HG03342 (cell line): ENCODE measurements at regions not wholly inside any gene's neighbourhood (a gene's known extent, or its start where the extent isn't known, plus 50 kb on each side); places are given as distances from the start of the nearest gene placed in this dataset.

Experiments used
- ATAC-seq: cut with Tn5 transposase; IDR thresholded peaks from one replicate; pipeline ENCODE4 v1.9.1; 2021; ENCODE audit warnings: mild to moderate bottlenecking, moderate library complexity; ENCODE audit not compliant: unreplicated experiment

- no peak for ATAC-seq
These were observed 350.1 kb downstream of the CBLN2 start for GRCh38 chr18:72194072-72194471.

- no peak for ATAC-seq
These were observed 356.2 kb downstream of the CBLN2 start for GRCh38 chr18:72187956-72188355.

GRCh38 chr18:72181241-72181764 is 362.8 kb downstream of the CBLN2 start:
- ATAC-seq: peak; percentile 89

- no peak for ATAC-seq
These were observed 363.5 kb downstream of the CBLN2 start for GRCh38 chr18:72180689-72181088.

DNA sequence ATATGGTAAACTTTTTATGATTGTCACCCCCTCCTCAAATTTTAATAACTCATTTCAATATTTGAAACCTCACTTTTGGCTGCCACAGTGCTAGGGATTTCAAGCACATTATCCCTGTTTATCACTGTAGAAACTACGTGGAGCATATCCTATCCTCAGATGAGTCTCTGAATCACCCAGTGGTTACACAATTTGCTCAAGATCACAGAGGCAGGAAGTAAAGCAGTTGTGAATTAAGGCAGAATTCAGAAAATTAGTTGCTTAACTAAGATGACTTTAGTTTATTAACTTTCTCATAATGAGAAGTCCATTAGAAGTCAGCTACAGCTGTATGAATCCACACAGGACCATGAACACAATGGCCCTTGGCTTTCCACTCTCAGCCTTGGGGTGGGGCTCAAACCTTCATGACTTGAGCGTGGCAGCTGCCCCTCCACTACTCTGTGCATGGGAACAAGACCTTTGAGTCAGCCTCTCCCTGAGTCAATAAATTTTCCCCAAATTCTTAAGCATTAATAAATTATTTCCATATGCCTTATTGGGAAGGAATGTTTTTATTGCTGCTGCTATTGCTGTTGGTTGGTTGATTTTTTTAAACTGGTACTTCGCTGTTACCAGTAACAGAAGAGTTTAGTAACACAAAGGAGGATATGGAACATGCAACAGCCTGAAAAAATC is 369.0 kb downstream of the CBLN2 start:
- ATAC-seq: no peak

DNA sequence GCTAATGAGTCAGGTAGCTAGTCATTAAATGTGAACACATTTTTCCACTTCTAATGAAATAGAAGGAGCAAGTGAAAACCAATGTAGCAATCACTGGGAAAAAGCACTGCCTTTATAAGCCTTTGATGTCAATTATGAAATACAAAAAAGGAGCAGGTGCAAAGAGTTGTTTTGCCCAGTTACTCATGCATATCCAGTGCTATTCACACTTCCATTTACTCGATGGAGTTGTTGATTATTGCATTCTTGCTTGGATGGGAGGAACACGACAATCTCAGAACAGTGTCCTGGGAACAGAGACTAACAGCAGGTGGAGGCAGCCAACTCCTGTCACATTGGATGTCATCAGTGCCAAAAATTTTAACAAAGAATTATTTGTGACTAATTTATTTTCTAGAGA is 372.5 kb downstream of the CBLN2 start:
- ATAC-seq: no peak

DNA sequence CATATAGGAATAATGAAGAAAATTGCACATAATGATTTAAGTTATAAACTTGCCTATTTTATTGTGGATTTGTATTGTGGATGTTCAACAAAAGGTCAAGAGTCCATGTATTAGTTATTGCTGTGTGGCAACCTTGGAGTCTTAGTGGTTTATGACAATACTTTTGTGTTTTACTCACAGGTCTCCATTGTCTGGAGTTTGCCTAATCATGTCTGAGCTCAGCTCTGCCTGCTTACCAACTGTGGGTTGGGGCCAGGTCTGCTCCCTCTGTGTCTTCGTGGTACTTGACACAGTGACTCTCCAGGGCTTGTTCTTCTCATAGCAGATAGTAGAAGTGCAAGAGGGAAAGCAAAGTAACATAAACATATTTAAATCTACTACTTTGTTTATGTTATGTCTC is 382.5 kb downstream of the CBLN2 start:
- ATAC-seq: no peak

DNA sequence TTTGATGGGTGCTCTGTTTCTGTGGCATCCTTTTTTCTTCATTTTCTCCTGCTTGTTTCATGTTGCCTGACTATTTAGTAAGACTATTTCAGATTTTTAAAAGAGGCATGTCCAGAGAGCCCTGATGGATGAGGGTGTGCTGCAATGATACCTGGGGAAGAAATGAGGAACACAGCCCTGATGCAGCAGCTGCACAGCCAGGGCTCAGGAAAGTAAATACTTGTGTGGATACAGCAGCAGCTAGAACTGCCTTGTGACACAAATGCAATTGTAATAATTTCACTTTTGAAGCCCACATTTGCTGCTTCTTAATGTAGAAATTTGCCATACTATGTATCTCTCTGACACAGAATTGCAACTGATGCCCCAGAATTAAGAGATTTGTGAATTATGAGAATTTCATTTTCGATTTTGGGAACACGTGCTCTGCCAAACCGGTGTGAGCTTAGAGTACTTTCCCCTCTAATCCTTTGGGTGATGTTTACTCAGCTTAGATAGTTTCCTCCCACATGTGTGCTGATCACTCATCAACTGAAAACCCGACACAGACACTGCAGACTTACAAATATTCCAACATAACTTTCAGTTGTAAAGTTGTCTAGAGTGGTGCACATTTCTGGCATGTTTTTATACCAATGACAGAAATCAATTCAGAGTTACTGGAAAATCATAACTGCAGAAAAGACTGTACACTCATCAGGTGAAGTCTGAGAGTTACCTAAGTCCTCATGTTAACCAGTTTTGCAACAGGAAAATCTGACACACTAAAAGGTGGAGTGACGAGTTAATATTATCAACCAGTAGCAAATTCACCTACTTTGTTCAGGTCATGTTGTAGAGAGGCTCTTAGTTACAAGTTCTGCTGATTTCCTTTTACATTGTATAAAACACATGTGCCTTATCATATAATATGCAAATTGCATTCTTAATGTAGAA is 383.4 kb downstream of the CBLN2 start:
- peak; percentile 76 for ATAC-seq

- no peak for ATAC-seq
These were observed 388.8 kb downstream of the CBLN2 start for GRCh38 chr18:72155327-72155726.

- no peak for ATAC-seq
These were observed 389.2 kb downstream of the CBLN2 start for GRCh38 chr18:72154926-72155325.

DNA sequence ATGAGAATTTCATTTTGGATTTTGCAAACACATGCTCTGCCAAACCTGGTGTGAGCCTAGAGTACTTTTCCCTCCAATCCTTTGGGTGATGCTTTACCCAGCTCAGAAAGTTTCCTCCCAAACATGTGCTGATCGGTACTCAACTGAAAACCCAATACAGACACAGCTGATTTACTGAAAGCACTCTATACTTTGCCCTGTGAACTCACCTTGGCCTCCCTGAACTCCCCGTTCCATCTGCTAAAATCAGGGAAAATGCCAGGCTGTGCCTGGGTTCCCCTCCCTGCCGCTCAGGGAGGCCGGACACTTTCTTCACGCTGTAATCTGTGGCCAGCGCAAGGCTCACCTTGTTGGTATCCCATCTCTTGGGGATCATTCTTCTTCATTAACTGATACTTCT is 391.2 kb downstream of the CBLN2 start:
- ATAC-seq: no peak

DNA sequence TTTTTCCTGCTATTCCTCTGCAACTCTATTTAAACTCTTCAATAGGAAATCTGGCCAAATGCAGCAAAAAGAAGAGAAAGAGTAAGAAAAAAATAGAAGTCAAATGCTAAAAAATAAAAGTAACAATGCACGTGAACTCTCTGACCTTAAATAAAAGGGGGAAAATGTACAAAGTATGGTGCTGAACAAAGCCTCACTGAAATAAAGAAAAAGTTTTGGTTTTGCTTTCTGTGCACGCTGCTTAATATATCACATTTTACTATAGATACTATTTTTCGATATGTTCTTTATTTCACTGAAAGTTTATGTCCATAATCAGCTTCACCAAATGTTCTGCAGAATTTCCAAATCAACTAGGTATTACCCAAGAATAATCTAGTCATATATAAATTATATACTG is 396.3 kb downstream of the CBLN2 start:
- ATAC-seq: no peak

DNA sequence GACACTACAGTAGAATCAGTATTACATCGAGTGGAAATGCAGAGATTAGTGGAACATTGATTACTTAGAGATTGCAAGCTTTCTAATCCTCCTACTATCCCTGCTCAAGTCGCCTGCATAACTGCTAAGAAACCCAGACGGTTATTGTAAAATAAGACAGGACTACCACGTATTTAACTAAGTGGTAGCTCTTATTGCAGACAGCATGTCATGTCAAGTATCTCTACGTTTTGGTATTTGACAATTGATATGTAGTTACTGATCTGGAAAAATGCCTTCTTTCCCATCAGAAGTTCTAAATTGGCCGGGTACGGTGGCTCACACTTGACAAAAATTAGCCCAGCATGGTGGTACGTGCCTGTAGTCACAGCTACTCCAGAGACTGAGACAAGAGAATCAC is 404.1 kb downstream of the CBLN2 start:
- no peak for ATAC-seq

- ATAC-seq: no peak
These were observed 415.5 kb downstream of the CBLN2 start for GRCh38 chr18:72128649-72129048.

DNA sequence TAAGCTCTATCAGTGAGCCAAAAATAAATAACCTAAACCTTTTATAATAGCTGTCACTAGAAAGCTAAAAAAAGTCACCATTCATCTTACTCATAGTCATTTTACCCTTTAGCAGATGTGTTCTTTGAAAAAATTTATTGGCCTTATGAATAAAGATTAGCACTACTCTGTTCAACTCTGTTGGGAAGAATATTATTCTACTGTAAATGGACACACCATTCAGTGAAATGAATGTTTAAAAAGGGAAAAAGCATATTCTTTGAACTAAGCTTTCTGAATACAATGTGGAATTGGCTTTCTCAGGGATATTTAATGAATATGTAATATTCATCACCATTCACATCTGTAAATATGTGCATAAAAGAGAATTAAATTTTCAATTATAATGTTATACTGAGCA is 422.0 kb downstream of the CBLN2 start:
- ATAC-seq: no peak

DNA sequence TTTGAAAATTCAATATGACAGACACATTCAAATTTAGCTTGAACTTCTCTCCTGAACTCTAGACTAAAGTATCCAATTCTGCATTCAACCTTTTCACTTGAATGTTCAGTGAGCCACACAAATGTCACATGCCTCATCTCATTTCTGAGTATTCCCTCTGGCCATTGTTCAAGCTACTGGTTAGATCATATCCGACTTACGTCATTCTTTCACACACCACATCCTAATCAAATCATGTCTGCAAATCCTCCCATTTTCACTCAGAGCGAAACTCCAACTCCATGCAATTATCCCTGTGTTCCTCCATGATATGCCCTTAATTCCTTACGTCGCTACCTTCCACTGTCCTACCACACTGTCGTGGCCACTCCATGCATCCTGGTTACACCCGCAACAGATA is 425.1 kb downstream of the CBLN2 start:
- ATAC-seq: no peak

DNA sequence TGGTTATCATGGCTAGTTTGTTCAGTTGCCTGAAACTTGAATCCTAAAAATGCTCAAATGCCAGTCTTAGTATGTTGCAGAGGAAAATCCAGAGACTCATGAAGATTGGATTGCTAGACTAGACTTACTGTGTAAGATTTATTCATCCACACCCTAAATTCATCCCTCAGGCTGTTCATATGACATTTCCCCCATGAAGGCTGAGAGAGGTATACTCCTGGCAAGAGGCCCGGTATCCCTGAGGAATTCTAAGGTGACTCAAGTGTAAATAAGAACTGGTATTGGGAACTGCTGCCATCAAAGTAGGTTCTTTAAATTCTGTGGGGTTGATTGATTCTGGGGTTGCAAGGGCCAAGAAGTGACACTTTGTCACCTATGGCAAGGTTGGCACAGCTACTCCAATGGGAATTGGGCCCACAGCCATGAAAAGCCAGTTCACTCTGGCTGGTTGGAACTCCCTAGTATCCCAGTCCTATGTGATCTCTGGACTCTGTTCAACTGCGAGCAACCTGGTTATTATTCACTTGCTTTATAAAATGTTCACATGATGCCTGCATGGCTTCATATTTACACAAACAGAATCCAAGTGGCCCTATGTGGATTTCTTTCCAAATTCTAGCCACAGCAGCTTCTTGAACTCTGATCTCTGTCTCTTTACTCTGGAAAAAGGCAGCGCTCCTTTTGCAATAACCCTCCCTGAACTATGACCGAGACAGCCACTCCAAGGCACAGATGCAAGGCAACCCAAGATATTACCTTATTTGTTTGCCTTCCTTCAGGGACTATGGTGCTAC is 429.1 kb downstream of the CBLN2 start:
- ATAC-seq: no peak

- ATAC-seq: no peak
These were observed 436.3 kb downstream of the CBLN2 start for GRCh38 chr18:72107647-72108383.

GRCh38 chr18:72104851-72105250 is 439.3 kb downstream of the CBLN2 start:
- no peak for ATAC-seq

DNA sequence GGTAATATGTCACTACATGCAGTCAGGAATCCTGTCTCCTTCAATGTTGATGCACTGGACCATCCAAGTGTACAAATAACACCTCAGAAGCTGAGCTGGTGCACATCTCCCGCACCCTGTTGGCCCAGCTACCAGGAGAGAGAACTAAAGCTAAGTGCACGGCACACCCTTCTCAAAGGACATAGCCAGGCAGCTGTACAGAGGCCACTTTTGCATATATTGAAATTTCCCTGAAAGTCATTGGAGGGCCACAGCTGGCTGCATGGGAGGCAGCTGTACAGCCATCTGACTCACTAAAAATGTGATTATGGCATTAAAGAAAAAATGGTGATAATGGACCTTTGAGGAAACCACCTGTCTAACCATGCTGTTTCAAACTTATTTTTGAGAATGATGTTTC is 441.7 kb downstream of the CBLN2 start:
- ATAC-seq: no peak
